Left hindlimb (tissue), 1 donor: ENCODE measurements at regions not wholly inside any gene's neighbourhood (a gene's known extent, or its start where the extent isn't known, plus 50 kb on each side); places are given as distances from the start of the nearest gene placed in this dataset.

Source experiments
- DNase-seq: peaks from one replicate; pipeline ENCODE4 v3.0.0-alpha.2; 2018

DNA sequence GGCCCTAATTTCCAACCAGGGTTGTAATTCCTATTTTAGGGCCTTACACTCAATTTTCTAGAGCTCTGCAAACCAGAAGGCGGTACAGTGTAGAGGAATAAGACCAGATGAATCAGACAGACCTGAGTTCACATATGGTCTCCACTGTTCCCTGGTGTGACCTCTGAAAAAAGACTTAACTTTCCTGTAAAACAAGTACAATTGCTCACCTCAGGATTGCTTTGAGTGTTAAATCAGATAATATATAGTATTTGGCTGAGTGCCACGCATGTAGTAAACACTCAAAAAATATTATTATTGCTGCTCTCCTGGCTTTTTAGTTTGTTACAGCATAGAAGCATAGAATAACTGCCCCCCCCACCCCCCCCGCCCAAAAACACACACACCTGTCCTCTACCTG, 51.0 kb upstream of the STT3B start:
- no peak for DNase-seq

DNA sequence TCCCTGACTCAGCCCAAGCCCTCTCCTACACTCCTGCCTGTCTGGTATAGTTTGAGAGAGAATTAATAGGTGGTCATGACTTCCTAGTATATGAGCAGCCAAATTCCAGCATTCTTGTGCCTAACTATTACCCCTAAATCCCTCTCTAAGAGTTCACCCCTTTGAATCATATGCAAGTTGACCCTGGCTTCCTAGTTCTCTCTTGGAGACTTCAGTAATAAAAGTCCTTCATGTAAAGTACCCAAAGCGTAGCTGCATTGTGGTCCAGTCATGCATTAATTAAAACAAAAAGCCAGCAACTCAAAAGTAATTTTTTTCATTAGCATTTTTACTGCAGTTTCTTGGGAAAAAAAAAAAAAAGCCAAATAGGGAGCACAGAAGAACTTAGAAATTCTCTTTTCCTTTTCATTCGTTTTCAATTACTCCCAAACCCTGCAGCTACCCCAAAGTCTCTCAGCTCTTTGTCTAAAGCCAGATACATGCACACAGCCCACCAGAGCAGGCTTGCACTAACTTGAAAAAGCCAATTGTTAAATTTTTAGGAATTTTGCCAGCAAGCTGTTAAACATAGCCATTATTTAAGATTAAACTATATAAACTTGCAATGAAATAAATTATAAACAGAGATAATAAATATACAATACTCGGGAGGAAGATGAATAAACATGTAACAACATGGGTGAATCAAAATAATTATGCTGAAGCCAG, 50.1 kb upstream of the STT3B start:
- no peak for DNase-seq
